Head of caudate nucleus (tissue), 42 donors: ENCODE measurements at regions not wholly inside any gene's neighbourhood (a gene's known extent, or its start where the extent isn't known, plus 50 kb on each side); places are given as distances from the start of the nearest gene placed in this dataset.

Source experiments
- DNase-seq, 42 donors: peaks; one replicate each; pipeline versions ENCODE4 v3.0.0 to v3.0.0-alpha.2; 2020 to 2021; ENCODE audit warnings: mixed read lengths in 7 of 42
- intact Hi-C: fragments of 100-400 bp; cut with DNase I; formaldehyde crosslinking; loops from one replicate; pipeline ENCODE4 v1.15.0; 2022

GRCh38 chr2:8394569-8395359, 287.1 kb upstream of the ID2 start:
- no peak for DNase-seq
- intact Hi-C loops, result no loop called here

- no peak for DNase-seq
- intact Hi-C loops, result no loop called here
Observed at GRCh38 chr2:8395718-8396117, 286.1 kb upstream of the ID2 start.

- DNase-seq, result no peak
- intact Hi-C loops, result no loop called here
Observed at GRCh38 chr2:8398040-8398668, 283.7 kb upstream of the ID2 start.

- DNase-seq, result no peak
Observed at GRCh38 chr2:8399731-8400130, 282.1 kb upstream of the ID2 start.

GRCh38 chr2:8400196-8400595, 281.7 kb upstream of the ID2 start:
- DNase-seq, result no peak
- intact Hi-C loops, result no loop called here

More at GRCh38 chr2:8399731-8400130, 282.1 kb upstream of the ID2 start:
- intact Hi-C loops, result no loop called here

GRCh38 chr2:8402222-8402621, 279.6 kb upstream of the ID2 start:
- DNase-seq, result no peak

GRCh38 chr2:8403876-8404275, 278.0 kb upstream of the ID2 start:
- intact Hi-C loops, result no loop called here
- DNase-seq, result peak in 1 of 42 donors; percentile 20

More at GRCh38 chr2:8402222-8402621, 279.6 kb upstream of the ID2 start:
- intact Hi-C loops, result no loop called here

- DNase-seq, result no peak
- intact Hi-C loops, result no loop called here
Observed at GRCh38 chr2:8405334-8405733, 276.5 kb upstream of the ID2 start.

- intact Hi-C loops, result no loop called here
Observed at GRCh38 chr2:8406271-8406670, 275.6 kb upstream of the ID2 start.

GRCh38 chr2:8407332-8407731, 274.5 kb upstream of the ID2 start:
- no peak for DNase-seq
- intact Hi-C loops, result no loop called here

More at GRCh38 chr2:8406271-8406670, 275.6 kb upstream of the ID2 start:
- no peak for DNase-seq

- intact Hi-C loops, result no loop called here
- DNase-seq, result peak in 1 of 42 donors; percentile 19
Observed at GRCh38 chr2:8408560-8409460, 273.0 kb upstream of the ID2 start.

GRCh38 chr2:8409461-8410260, 272.2 kb upstream of the ID2 start:
- intact Hi-C loops, result no loop called here
- DNase-seq, result peak in 1 of 42 donors; percentile 9

- no peak for DNase-seq
- intact Hi-C loops, result no loop called here
Observed at GRCh38 chr2:8412082-8412481, 269.8 kb upstream of the ID2 start.

GRCh38 chr2:8412586-8412985, 269.3 kb upstream of the ID2 start:
- DNase-seq, result peak in 9 of 42 donors; percentile 10 to 54 (median 31)
- intact Hi-C loops, result no loop called here

GRCh38 chr2:8413589-8414135, 268.2 kb upstream of the ID2 start:
- intact Hi-C loops, result no loop called here
- no peak for DNase-seq

- DNase-seq, result no peak
- intact Hi-C loops, result no loop called here
Observed at GRCh38 chr2:8414946-8415879, 266.6 kb upstream of the ID2 start.

GRCh38 chr2:8416001-8416571, 265.8 kb upstream of the ID2 start:
- intact Hi-C loops, result no loop called here

More at GRCh38 chr2:8416001-8416571, 265.8 kb upstream of the ID2 start:
- peak in 1 of 42 donors; percentile 0 for DNase-seq
